H9 (cell line): ENCODE measurements at regions not wholly inside any gene's neighbourhood (a gene's known extent, or its start where the extent isn't known, plus 50 kb on each side); places are given as distances from the start of the nearest gene placed in this dataset.
A peak's percentile ranks its signal among the peaks of the same experiment; 100 is the strongest.
"Not testable (repeated sequence)": the region's sequence is repeated elsewhere in the genome, so short reads cannot be mapped to it uniquely, and the experiment has no call there.

Experiments used
- DNase-seq: peaks from one replicate; pipeline ENCODE4 v3.0.0-alpha.2; 2017
- H2AFZ ChIP-seq: one replicate; pipeline ENCODE4 v1.6.1; 2013; ENCODE audit warnings: mild to moderate bottlenecking, low read length, control low read depth, moderate library complexity
- H2AK5ac ChIP-seq: 2 replicates; pipeline ENCODE4 v1.6.1; 2013; ENCODE audit warnings: low read length, control low read depth, mixed read lengths; ENCODE audit not compliant: insufficient read length
- H2BK120ac ChIP-seq: one replicate; pipeline ENCODE4 v1.6.1; 2013; ENCODE audit warnings: low read depth, mild to moderate bottlenecking, low read length, control low read depth, inconsistent platforms; ENCODE audit not compliant: poor library complexity, severe bottlenecking
- H2BK12ac ChIP-seq: 2 replicates; pipeline ENCODE4 v1.6.1; 2013; ENCODE audit warnings: low read length, control low read depth, mixed read lengths, low read depth; ENCODE audit not compliant: insufficient read length
- H2BK15ac ChIP-seq: 2 replicates; pipeline ENCODE4 v1.6.1; 2013; ENCODE audit warnings: low read depth, low read length, control low read depth
- H2BK20ac ChIP-seq: one replicate; pipeline ENCODE4 v1.6.1; 2013; ENCODE audit warnings: low read depth, mild to moderate bottlenecking, low read length, control low read depth, inconsistent platforms; ENCODE audit not compliant: poor library complexity, severe bottlenecking
- H2BK5ac ChIP-seq: 2 replicates; pipeline ENCODE4 v1.6.1; 2013; ENCODE audit warnings: low read length, control low read depth, mixed read lengths; ENCODE audit not compliant: insufficient read length
- H3K14ac ChIP-seq: 2 replicates; pipeline ENCODE4 v1.6.1; 2013; ENCODE audit warnings: low read length, control low read depth; ENCODE audit not compliant: insufficient read depth
- H3K18ac ChIP-seq: 2 replicates; pipeline ENCODE4 v1.6.1; 2013; ENCODE audit warnings: low read depth, mild to moderate bottlenecking, mixed read lengths, low read length, control low read depth; ENCODE audit not compliant: insufficient read length
- H3K23ac ChIP-seq: 2 replicates; pipeline ENCODE4 v1.6.1; 2013; ENCODE audit warnings: low read length, control low read depth, mixed read lengths, low read depth; ENCODE audit not compliant: insufficient read length
- H3K23me2 ChIP-seq: 2 replicates; pipeline ENCODE4 v1.6.1; 2013; ENCODE audit warnings: low read depth, mild to moderate bottlenecking, mixed read lengths, low read length, control low read depth; ENCODE audit not compliant: insufficient read length, poor library complexity, severe bottlenecking
- H3K27ac ChIP-seq: 2 replicates; pipeline ENCODE4 v1.5.1; 2013; ENCODE audit warnings: low read length, control low read depth, mixed read lengths, low read depth; ENCODE audit not compliant: insufficient read length
- H3K27me3 ChIP-seq: 2 replicates; pipeline ENCODE4 v1.6.1; 2013; ENCODE audit warnings: low read length, control low read depth, inconsistent platforms; ENCODE audit not compliant: insufficient read depth
- H3K4ac ChIP-seq: 2 replicates; pipeline ENCODE4 v1.6.1; 2013; ENCODE audit warnings: low read depth, mild to moderate bottlenecking, control low read depth, inconsistent platforms, low read length, moderate library complexity
- H3K4me1 ChIP-seq: 2 replicates; pipeline ENCODE4 v1.6.1; 2013; ENCODE audit warnings: low read length, control low read depth, inconsistent platforms; ENCODE audit not compliant: insufficient read depth
- H3K4me2 ChIP-seq: 2 replicates; pipeline ENCODE4 v1.6.1; 2013; ENCODE audit warnings: low read length, control low read depth, mixed read lengths; ENCODE audit not compliant: insufficient read length, insufficient read depth
- H3K56ac ChIP-seq: 2 replicates; pipeline ENCODE4 v1.6.1; 2013; ENCODE audit warnings: low read depth, mild to moderate bottlenecking, mixed read lengths, low read length, control low read depth; ENCODE audit not compliant: insufficient read length
- H3K79me1 ChIP-seq: 2 replicates; pipeline ENCODE4 v1.6.1; 2013; ENCODE audit warnings: low read depth, mild to moderate bottlenecking, moderate library complexity, low read length, control low read depth, inconsistent platforms; ENCODE audit not compliant: insufficient read depth, poor library complexity, severe bottlenecking
- H3K79me2 ChIP-seq: 2 replicates; pipeline ENCODE4 v1.6.1; 2013; ENCODE audit warnings: low read length, control low read depth, inconsistent platforms; ENCODE audit not compliant: insufficient read depth
- H3K9ac ChIP-seq: 2 replicates; pipeline ENCODE4 v1.6.1; 2013; ENCODE audit warnings: low read length, control low read depth, mixed read lengths; ENCODE audit not compliant: insufficient read length; ENCODE audit errors: extremely low read depth
- H3K9me3 ChIP-seq: one replicate; pipeline ENCODE4 v1.6.1; 2013; ENCODE audit warnings: low read depth, low read length, inconsistent platforms; ENCODE audit not compliant: control insufficient read depth
- H3T11ph ChIP-seq: one replicate; pipeline ENCODE4 v1.6.1; 2013; ENCODE audit warnings: mild to moderate bottlenecking, low read length, control low read depth, inconsistent platforms
- H4K20me1 ChIP-seq: one replicate; pipeline ENCODE4 v1.6.1; 2013; ENCODE audit not compliant: control insufficient read depth, insufficient read length, insufficient read depth
- H4K5ac ChIP-seq: 2 replicates; pipeline ENCODE4 v1.6.1; 2013; ENCODE audit warnings: low read depth, mild to moderate bottlenecking, mixed read lengths, low read length, control low read depth; ENCODE audit not compliant: insufficient read length
- H4K8ac ChIP-seq: replicated peaks from 2 replicates; pipeline ENCODE4 v1.6.1; 2013; ENCODE audit warnings: low read length, control low read depth, mixed read lengths, low read depth; ENCODE audit not compliant: insufficient read length
- H4K91ac ChIP-seq: 2 replicates; pipeline ENCODE4 v1.6.1; 2013; ENCODE audit warnings: low read depth, mild to moderate bottlenecking, moderate library complexity, mixed read lengths, low read length, control low read depth; ENCODE audit not compliant: insufficient read length
- H3K27ac Mint-ChIP-seq, 3 experiments: 2 replicates in 2 of 3; 3 replicates in 1 of 3; pipeline ENCODE4 v1.8.0; 2020 to 2021; ENCODE audit warnings: mixed read lengths in 3 of 3, mild to moderate bottlenecking in 1 of 3, moderate library complexity in 1 of 3
- H3K27me3 Mint-ChIP-seq: 2 replicates; pipeline ENCODE4 v1.8.0; 2021; ENCODE audit warnings: low read depth, mild to moderate bottlenecking, moderate library complexity, mixed read lengths
- H3K36me3 Mint-ChIP-seq, 3 experiments: 2 replicates in 2 of 3; 3 replicates in 1 of 3; pipeline ENCODE4 v1.8.0; 2020 to 2021; ENCODE audit warnings: low read depth in 3 of 3, mixed read lengths in 3 of 3; ENCODE audit not compliant: insufficient read depth in 1 of 3
- H3K4me1 Mint-ChIP-seq, 2 experiments: 2 replicates each; pipeline ENCODE4 v1.8.0; 2020; ENCODE audit warnings: mixed read lengths in 2 of 2
- H3K4me3 Mint-ChIP-seq, 2 experiments: 2 replicates in 1 of 2; 3 replicates in 1 of 2; pipeline ENCODE4 v1.8.0; 2020 to 2021; ENCODE audit warnings: mild to moderate bottlenecking in 2 of 2, mixed read lengths in 2 of 2, moderate library complexity in 1 of 2
- H3K9me3 Mint-ChIP-seq, 2 experiments: 2 replicates in 1 of 2; 3 replicates in 1 of 2; pipeline ENCODE4 v1.8.0; 2020; ENCODE audit warnings: mild to moderate bottlenecking in 2 of 2, mixed read lengths in 2 of 2, moderate library complexity in 1 of 2
- CTCF ChIP-seq: fragments of 200-600 bp; sonication (generic); conservative IDR thresholded peaks from 3 replicates; pipeline ENCODE4 v1.8.0; 2021; ENCODE audit warnings: antibody characterized with exemption, mild to moderate bottlenecking
- WGBS: extraction: QIAGEN DNeasy Blood & Tissue Kit; methylation state at CpG from one replicate; pipeline ENCODE4 v1.1.7; 2013; ENCODE audit warnings: missing lambda C conversion rate, low lambda C conversion rate, mixed read lengths; ENCODE audit not compliant: insufficient read length; ENCODE audit errors: extremely low coverage; 5-methylcytosine and 5-hydroxymethylcytosine counted together

- H3K23me2 ChIP-seq, H3K23ac ChIP-seq, H3K4me1 ChIP-seq, H4K5ac ChIP-seq, H3K36me3 Mint-ChIP-seq, H2AK5ac ChIP-seq, H3K4me2 ChIP-seq, H3K9me3 ChIP-seq, H2AFZ ChIP-seq, DNase-seq, H3K27me3 Mint-ChIP-seq, H3K18ac ChIP-seq, H3K79me2 ChIP-seq, H3K27me3 ChIP-seq, H3K4ac ChIP-seq, H4K20me1 ChIP-seq, H3K79me1 ChIP-seq, H3K27ac Mint-ChIP-seq, H3K9me3 Mint-ChIP-seq, H4K91ac ChIP-seq, H2BK15ac ChIP-seq, H3T11ph ChIP-seq, H2BK20ac ChIP-seq, H4K8ac ChIP-seq, H3K9ac ChIP-seq, H3K14ac ChIP-seq, H3K56ac ChIP-seq, H3K27ac ChIP-seq, H2BK5ac ChIP-seq, H2BK120ac ChIP-seq, H3K4me3 Mint-ChIP-seq, H2BK12ac ChIP-seq: not testable (repeated sequence)
- H3K4me1 Mint-ChIP-seq: peaks cover 5 to 15% of the 10 kb centered on the region in 2 experiments
- WGBS: no CpG with 5 or more reads among the region's 2 CpGs
- TF ChIP-seq CTCF: peak; percentile 66
Measured at GRCh38 chr10:55740767-55741166, 620.3 kb downstream of the ZWINT start.
